ENCODE measurements at regions not wholly inside any gene's neighbourhood (a gene's known extent, or its start where the extent isn't known, plus 50 kb on each side); places are given as distances from the start of the nearest gene placed in this dataset.

DNA sequence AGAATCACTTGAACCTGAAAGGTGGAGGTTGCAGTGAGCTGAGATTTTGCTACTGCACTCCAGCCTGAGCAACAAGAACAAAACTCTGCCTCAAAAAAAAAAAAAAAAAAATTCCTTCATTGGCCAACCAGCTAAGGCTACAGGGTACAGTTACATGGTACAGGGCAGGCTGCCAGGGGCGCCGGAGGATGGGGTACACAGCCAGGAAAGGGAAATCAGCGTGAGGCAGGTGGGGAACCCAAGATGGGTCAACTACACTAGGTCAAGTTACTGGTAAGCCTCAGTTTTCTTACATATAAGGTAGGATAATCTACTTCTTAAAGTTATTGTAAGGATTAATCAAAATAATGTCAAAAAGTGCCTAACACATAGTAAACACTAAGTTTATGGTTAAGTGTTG lies 69.6 kb upstream of the KCNK12 start:
- Histone ChIP-seq H3K9me3 (no peaks in the 10 kb centered on the region), H3K4me1 (no peaks in the 10 kb centered on the region), H3K27me3 (no peaks in the 10 kb centered on the region), H3K27ac (no peak overlapping the region), H3K36me3 (no peaks in the 10 kb centered on the region), H3K4me3 (no peak overlapping the region)
- intact Hi-C loops (cut with DNase I): no loop called here
- DNase-seq: peak in 1 of 3 donors; percentile 25
- whole genome bisulfite sequencing (ENCODE audit: insufficient coverage, low coverage, low lambda C conversion rate, missing lambda C conversion rate): 65% methylated on average over 3 of the region's 3 CpGs
- TF ChIP-seq, protein P1, sequence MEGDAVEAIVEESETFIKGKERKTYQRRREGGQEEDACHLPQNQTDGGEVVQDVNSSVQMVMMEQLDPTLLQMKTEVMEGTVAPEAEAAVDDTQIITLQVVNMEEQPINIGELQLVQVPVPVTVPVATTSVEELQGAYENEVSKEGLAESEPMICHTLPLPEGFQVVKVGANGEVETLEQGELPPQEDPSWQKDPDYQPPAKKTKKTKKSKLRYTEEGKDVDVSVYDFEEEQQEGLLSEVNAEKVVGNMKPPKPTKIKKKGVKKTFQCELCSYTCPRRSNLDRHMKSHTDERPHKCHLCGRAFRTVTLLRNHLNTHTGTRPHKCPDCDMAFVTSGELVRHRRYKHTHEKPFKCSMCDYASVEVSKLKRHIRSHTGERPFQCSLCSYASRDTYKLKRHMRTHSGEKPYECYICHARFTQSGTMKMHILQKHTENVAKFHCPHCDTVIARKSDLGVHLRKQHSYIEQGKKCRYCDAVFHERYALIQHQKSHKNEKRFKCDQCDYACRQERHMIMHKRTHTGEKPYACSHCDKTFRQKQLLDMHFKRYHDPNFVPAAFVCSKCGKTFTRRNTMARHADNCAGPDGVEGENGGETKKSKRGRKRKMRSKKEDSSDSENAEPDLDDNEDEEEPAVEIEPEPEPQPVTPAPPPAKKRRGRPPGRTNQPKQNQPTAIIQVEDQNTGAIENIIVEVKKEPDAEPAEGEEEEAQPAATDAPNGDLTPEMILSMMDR (IDR thresholded peaks at IDR 0.05): no peak
- TF ChIP-seq POLR2A (IDR thresholded peaks at IDR 0.05): no peak
- ATAC-seq: no peak

DNA sequence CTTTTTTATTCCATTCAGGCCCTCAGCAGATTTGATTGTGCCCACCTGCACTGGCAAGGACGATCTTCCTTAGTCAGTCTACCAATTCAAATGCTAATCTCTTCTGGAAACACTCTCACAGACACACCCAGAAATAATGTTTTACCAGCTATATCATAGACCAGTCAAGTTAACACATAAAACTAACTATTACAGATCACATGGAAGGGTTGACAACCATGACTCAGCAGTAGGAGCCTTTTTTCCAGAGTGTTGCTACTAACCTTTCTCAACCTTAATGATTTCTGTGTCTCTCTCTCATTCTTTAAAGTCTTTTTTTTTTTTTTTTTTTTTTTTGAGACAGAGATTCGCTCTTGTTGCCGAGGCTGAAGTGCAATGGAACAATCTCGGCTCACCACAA lies 68.7 kb upstream of the KCNK12 start:
- Histone ChIP-seq H3K9me3 (no peaks in the 10 kb centered on the region), H3K4me1 (no peaks in the 10 kb centered on the region), H3K4me3 (no peak overlapping the region), H3K36me3 (no peaks in the 10 kb centered on the region), H3K27me3 (no peaks in the 10 kb centered on the region), H3K27ac (no peak overlapping the region)
- intact Hi-C loops (cut with DNase I): no loop called here
- WGBS (ENCODE audit: insufficient coverage, low coverage, low lambda C conversion rate, missing lambda C conversion rate): 78% methylated on average over 3 of the region's 4 CpGs
- DNase-seq: no peak
- no peak for TF ChIP-seq POLR2A (IDR thresholded peaks at IDR 0.05)
- TF ChIP-seq, protein P1 (IDR thresholded peaks at IDR 0.05): no peak
- ATAC-seq: no peak

DNA sequence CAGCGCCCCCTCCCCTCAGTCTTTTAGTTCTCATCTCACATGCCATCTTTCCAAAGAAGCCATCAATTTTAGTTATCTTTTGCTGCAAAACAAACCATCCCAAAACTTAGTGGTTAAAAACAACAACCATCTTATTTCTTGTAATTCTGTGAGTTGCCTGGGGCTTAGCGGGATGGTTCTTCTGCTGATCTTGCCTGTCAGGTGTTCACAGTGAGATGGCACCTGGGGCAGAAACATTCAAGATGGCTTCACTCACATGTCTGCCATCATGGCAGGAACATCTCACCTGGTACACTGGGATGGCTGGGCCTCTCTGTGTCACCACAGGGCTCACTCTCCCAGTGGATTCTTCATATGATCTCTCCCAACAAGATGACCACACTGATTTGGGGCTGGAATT lies 67.6 kb upstream of the KCNK12 start:
- Histone ChIP-seq H3K4me3 (no peak overlapping the region), H3K36me3 (no peaks in the 10 kb centered on the region), H3K27me3 (no peaks in the 10 kb centered on the region), H3K4me1 (no peaks in the 10 kb centered on the region), H3K9me3 (no peaks in the 10 kb centered on the region), H3K27ac (no peak overlapping the region)
- WGBS (ENCODE audit: insufficient coverage, low coverage, low lambda C conversion rate, missing lambda C conversion rate): 86% methylated on average over 2 of the region's 2 CpGs
- DNase-seq: peak in 1 of 3 donors; percentile 5
- TF ChIP-seq POLR2A (IDR thresholded peaks at IDR 0.05): no peak
- ATAC-seq: no peak
- intact Hi-C loops (cut with DNase I): no loop called here

DNA sequence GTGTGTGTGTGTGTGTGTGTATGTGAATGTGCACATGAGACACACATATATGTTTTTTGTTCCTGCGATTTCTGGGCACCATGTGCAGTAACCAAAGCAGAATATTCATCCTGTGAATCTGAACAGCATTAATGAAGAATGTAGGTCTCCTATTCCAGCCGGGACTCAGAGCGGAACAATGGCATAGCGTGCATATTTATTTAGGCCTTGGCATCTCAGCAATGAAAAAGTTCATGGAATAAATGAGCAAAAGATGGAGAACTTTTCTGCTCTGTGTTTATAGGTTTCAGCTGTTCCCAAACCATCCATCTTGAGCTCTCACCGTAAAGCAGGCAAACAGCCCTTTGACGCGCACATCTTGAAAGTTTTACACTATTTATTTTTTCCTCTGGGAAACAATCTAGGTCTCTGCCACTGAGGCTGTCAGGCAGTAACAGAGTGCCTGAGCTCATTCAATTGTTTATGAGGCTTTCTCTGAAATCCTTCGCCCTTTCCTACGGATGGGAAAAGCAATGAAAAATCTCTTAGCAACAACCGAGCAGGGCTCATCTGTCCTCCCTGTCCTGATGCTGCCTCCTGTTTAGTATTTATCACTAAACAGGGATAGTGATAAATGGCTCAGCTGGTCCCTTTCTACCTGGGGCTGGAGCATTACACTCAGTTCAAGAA lies 65.9 kb upstream of the KCNK12 start:
- H3K36me3 ChIP-seq: no peaks in the 10 kb centered on the region
- DNase-seq (no peak), ATAC-seq (no peak)
- TF ChIP-seq POLR2A (IDR thresholded peaks at IDR 0.05): no peak
- TF ChIP-seq, protein P1 (IDR thresholded peaks at IDR 0.05): no peak
- no peaks in the 10 kb centered on the region for H3K9me3 ChIP-seq
- no peaks in the 10 kb centered on the region for H3K4me1 ChIP-seq
- intact Hi-C loops (cut with DNase I): no loop called here
- no peaks in the 10 kb centered on the region for H3K27me3 ChIP-seq
- 80% methylated on average over 9 of the region's 10 CpGs for WGBS (ENCODE audit: insufficient coverage, low coverage, low lambda C conversion rate, missing lambda C conversion rate)
- H3K27ac ChIP-seq: no peak overlapping the region
- H3K4me3 ChIP-seq: no peak overlapping the region

DNA sequence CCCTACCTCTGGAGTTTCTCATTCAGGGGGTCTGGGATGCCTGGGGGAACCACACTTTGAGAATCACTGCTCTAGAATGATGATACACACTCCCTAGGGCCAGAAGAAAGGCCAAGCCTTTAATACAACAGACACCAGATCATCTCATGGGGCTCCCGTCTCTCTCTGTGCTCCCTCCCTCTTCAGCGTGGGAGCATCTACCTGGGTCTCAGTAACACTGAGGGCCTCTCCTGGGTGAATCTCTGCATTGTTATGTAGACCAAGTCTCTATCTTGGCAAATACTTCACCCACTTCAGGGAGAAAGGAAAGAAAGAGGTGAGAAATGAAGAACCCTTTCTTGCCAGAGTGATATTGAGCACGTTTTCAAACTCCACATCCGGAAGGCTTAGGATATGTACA lies 65.4 kb upstream of the KCNK12 start:
- no peaks in the 10 kb centered on the region for H3K4me1 ChIP-seq
- no peaks in the 10 kb centered on the region for H3K9me3 ChIP-seq
- no peak for ATAC-seq
- intact Hi-C loops (cut with DNase I): no loop called here
- no peaks in the 10 kb centered on the region for H3K27me3 ChIP-seq
- DNase-seq: no peak
- H3K27ac ChIP-seq: no peak overlapping the region
- no peaks in the 10 kb centered on the region for H3K36me3 ChIP-seq
- TF ChIP-seq, protein P1 (IDR thresholded peaks at IDR 0.05): no peak
- TF ChIP-seq POLR2A (IDR thresholded peaks at IDR 0.05): no peak
- H3K4me3 ChIP-seq: no peak overlapping the region
- WGBS (ENCODE audit: insufficient coverage, low coverage, low lambda C conversion rate, missing lambda C conversion rate): 76% methylated on average over 4 of the region's 4 CpGs

Measured in right lobe of liver (tissue), 6 donors.